Coronary artery (tissue), 2 donors: ENCODE measurements at regions not wholly inside any gene's neighbourhood (a gene's known extent, or its start where the extent isn't known, plus 50 kb on each side); places are given as distances from the start of the nearest gene placed in this dataset.

Source experiments
- DNase-seq: peaks from one replicate; pipeline ENCODE4 v3.0.0-alpha.2; 2017; ENCODE audit warnings: low spot score
- H3K27ac ChIP-seq, 2 donors: fragments of 200-600 bp; sonication (generic); one replicate each; pipeline ENCODE4 v1.5.1; 2016 to 2019
- H3K4me3 ChIP-seq: fragments of 200-600 bp; sonication (generic); 2 replicates; pipeline ENCODE4 v1.5.1; 2016; ENCODE audit warnings: mild to moderate bottlenecking, moderate library complexity
- CTCF ChIP-seq: fragments of 200-600 bp; sonication (generic); IDR thresholded peaks from one replicate; pipeline ENCODE4 v1.5.1; 2019; ENCODE audit warnings: antibody characterized with exemption

- no peak for TF ChIP-seq CTCF
- Histone ChIP-seq H3K4me3 (no peak overlapping the region), H3K27ac (no peak overlapping the region)
- DNase-seq = no peak
Observed at GRCh38 chr1:79920960-79921669, 914.6 kb upstream of the ADGRL4 start.

GRCh38 chr1:79914896-79915295 lies 908.4 kb upstream of the ADGRL4 start:
- Histone ChIP-seq H3K27ac (no peak overlapping the region), H3K4me3 (no peak overlapping the region)
- no peak for DNase-seq
- TF ChIP-seq CTCF = no peak

GRCh38 chr1:79912813-79913212 lies 906.3 kb upstream of the ADGRL4 start:
- Histone ChIP-seq H3K27ac (no peak overlapping the region), H3K4me3 (no peak overlapping the region)
- DNase-seq = no peak
- TF ChIP-seq CTCF = no peak

GRCh38 chr1:79903321-79903720 lies 896.8 kb upstream of the ADGRL4 start:
- no peak for TF ChIP-seq CTCF
- Histone ChIP-seq H3K27ac (no peak overlapping the region), H3K4me3 (no peak overlapping the region)
- DNase-seq = no peak

GRCh38 chr1:79902418-79902817 lies 895.9 kb upstream of the ADGRL4 start:
- TF ChIP-seq CTCF = no peak
- H3K27ac ChIP-seq = no peak overlapping the region
- DNase-seq = no peak
- no peak overlapping the region for H3K4me3 ChIP-seq

- no peak for DNase-seq
- no peak for TF ChIP-seq CTCF
Observed at GRCh38 chr1:79899914-79900313, 893.4 kb upstream of the ADGRL4 start.

GRCh38 chr1:79896140-79896539 lies 889.6 kb upstream of the ADGRL4 start:
- TF ChIP-seq CTCF = no peak
- H3K27ac ChIP-seq = no peak overlapping the region
- no peak for DNase-seq
- H3K4me3 ChIP-seq = no peak overlapping the region

More at GRCh38 chr1:79899914-79900313, 893.4 kb upstream of the ADGRL4 start:
- Histone ChIP-seq H3K4me3 (no peak overlapping the region), H3K27ac (no peak overlapping the region)
